ENCODE measurements at regions not wholly inside any gene's neighbourhood (a gene's known extent, or its start where the extent isn't known, plus 50 kb on each side); places are given as distances from the start of the nearest gene placed in this dataset.
"Not testable (repeated sequence)": the region's sequence is repeated elsewhere in the genome, so short reads cannot be mapped to it uniquely, and the experiment has no call there.

DNA sequence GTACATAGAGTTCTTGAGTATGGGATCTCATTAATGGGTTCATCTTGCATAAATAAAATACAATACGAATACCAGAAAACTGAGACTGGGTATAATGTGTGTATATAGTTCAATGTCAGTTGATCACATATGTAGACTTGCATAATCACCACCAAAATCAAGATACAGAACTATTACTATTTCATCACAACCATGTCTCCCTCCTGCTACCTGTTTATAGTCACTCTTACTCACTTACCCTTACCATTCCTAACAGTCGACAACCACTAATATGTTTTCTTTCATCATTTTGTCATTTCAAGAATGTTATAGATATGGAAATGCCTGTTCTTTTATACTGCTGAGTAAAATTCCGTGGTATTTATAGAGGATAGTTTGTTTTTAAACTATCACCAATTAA, 416.1 kb upstream of the CNTNAP2 start:
- TF ChIP-seq, protein P1, sequence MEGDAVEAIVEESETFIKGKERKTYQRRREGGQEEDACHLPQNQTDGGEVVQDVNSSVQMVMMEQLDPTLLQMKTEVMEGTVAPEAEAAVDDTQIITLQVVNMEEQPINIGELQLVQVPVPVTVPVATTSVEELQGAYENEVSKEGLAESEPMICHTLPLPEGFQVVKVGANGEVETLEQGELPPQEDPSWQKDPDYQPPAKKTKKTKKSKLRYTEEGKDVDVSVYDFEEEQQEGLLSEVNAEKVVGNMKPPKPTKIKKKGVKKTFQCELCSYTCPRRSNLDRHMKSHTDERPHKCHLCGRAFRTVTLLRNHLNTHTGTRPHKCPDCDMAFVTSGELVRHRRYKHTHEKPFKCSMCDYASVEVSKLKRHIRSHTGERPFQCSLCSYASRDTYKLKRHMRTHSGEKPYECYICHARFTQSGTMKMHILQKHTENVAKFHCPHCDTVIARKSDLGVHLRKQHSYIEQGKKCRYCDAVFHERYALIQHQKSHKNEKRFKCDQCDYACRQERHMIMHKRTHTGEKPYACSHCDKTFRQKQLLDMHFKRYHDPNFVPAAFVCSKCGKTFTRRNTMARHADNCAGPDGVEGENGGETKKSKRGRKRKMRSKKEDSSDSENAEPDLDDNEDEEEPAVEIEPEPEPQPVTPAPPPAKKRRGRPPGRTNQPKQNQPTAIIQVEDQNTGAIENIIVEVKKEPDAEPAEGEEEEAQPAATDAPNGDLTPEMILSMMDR (IDR thresholded peaks at IDR 0.05; ENCODE audit: extremely low read depth, insufficient read depth, missing control alignments) = no peak
- in situ Hi-C loops (cut with MboI; ENCODE audit: low pct_unique_long_range_greater_than_20kb, low sequenced_read_pairs, unreplicated experiment) = no loop called here
- DNase-seq (ENCODE audit: low spot score) = no peak

DNA sequence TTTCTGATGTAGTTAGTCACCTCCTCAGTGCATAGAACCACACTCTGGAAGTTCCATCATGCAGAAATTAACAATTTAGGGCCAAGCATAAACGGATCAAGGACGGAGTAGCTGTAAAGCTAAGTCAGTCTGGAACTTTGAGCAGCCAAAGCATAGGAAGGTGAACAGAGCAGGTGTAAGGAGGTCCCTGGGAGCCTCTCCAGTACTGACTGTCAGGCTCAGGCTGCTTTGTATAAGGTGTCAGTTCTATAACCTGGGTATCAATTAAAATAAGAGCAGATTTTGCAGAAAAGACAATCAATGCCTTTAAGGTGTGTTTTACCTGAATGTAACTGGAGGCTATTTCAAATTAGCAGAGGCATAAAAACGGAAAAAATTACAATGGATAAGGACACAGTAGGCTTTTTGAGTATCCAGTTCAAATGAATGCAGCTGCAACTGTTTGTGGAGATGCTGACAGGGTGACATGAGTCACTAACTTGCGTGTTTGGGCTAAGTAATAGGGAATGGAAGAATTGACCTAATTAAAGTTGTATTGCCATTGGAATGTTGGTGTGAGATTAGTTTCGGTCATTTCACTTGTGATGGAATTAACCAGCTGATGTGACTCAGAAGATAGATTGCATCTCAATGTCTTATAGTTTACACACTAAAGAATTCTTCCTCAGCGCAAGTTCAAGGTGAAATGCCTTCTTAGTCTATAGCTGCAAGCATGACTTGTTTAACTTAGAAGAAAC, 417.9 kb upstream of the CNTNAP2 start:
- in situ Hi-C loops (cut with MboI; ENCODE audit: low pct_unique_long_range_greater_than_20kb, low sequenced_read_pairs, unreplicated experiment) = no loop called here
- no peak for DNase-seq (ENCODE audit: low spot score)
- TF ChIP-seq, protein P1 (IDR thresholded peaks at IDR 0.05; ENCODE audit: extremely low read depth, insufficient read depth, missing control alignments) = no peak

DNA sequence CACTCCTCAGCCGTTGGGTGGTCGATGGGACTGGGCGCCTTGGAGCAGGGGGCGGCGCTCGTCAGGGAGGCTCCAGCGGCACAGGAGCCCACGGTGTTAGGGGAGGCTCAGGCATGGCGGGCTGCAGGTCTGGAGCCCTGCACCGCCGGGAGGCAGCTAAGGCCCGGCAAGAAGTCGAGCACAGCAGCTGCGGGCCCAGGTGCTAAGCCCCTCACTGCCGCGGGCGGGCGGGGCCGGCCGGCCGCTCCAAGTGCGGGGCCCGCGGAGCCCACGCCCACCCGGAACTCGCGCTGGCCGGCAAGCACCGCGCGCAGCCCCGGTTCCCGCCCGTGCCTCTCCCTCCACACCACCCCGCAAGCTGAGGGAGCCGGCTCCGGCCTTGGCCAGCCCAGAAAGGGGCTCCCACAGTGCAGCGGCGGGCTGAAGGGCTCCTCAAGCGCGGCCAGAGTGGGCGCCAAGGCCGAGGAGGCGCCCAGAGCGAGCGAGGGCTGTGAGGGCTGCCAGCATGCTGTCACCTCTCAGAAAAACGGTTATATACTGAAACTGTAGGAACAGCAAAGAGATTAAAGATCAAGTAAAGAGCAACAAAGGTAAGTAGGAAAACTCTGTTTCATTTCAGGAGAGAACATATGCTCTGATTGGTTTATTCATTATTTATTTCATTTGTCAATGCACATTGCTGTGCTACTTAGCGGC, 419.0 kb upstream of the CNTNAP2 start:
- DNase-seq (ENCODE audit: low spot score); in situ Hi-C loops (cut with MboI; ENCODE audit: low pct_unique_long_range_greater_than_20kb, low sequenced_read_pairs, unreplicated experiment): not testable (repeated sequence)

DNA sequence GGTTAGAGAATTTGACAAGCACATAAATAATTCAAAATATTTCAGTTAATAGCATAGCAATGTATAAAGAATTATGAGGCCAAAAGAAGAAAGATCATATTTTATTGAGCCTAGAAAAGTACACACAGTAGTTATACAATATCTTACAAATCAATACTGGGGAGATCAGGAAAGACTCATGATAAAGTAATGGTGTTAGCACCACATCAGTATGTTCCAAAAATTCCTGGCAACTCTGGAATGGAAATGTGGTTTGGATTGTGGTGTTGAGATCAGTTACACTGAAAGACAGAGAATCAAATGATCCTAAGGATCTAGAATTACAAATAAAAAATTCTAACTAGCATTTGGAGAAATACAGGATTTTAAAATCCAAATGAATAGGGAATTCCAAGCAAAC, 420.5 kb upstream of the CNTNAP2 start:
- no peak for DNase-seq (ENCODE audit: low spot score)
- in situ Hi-C loops (cut with MboI; ENCODE audit: low pct_unique_long_range_greater_than_20kb, low sequenced_read_pairs, unreplicated experiment) = no loop called here
- TF ChIP-seq, protein P1 (IDR thresholded peaks at IDR 0.05; ENCODE audit: extremely low read depth, insufficient read depth, missing control alignments) = no peak

- no peak for DNase-seq (ENCODE audit: low spot score)
- TF ChIP-seq, protein P1 (IDR thresholded peaks at IDR 0.05; ENCODE audit: extremely low read depth, insufficient read depth, missing control alignments) = no peak
- in situ Hi-C loops (cut with MboI; ENCODE audit: low pct_unique_long_range_greater_than_20kb, low sequenced_read_pairs, unreplicated experiment) = no loop called here
These were observed 424.2 kb upstream of the CNTNAP2 start for GRCh38 chr7:145692237-145692950.

DNA sequence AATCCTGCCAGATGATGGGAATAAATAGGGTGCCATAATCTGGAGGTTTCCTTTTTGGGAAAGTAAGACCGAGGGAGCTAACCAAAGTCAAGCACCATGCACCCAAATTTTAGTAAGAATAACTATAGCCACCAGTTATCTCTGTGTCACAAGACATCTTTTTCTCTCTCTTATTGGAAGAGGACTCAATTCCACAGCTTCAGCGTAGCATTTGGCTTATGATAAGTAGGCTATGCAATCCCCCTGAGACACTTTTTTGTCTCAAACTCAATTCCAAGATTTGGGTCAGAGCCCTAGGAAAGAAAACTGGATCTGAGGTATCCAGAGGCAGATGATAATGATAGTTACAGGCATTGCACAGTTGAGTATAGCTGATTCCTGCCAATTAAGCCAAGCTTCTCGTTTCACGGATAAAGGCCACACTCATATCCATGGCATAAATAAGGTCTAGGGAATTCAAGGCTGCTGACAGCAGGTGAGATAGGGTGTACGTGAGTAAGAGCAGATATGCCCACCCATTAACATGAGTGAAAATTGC, 425.2 kb upstream of the CNTNAP2 start:
- TF ChIP-seq, protein P1 (IDR thresholded peaks at IDR 0.05; ENCODE audit: extremely low read depth, insufficient read depth, missing control alignments) = no peak
- in situ Hi-C loops (cut with MboI; ENCODE audit: low pct_unique_long_range_greater_than_20kb, low sequenced_read_pairs, unreplicated experiment) = no loop called here
- DNase-seq (ENCODE audit: low spot score) = no peak

Data from GM13977 (cell line).